PFSK-1 (cell line): ENCODE measurements at regions not wholly inside any gene's neighbourhood (a gene's known extent, or its start where the extent isn't known, plus 50 kb on each side); places are given as distances from the start of the nearest gene placed in this dataset.

Experiments
- POLR2AphosphoS5 ChIP-seq: IDR thresholded peaks from 2 replicates; pipeline ENCODE4 v1.6.1; 2012; ENCODE audit warnings: low read depth, mild to moderate bottlenecking, control low read depth, low read length, moderate library complexity
- TAF1 ChIP-seq: IDR thresholded peaks from 2 replicates; pipeline ENCODE4 v1.6.1; 2012; ENCODE audit warnings: low read length, control low read depth, borderline replicate concordance; ENCODE audit not compliant: insufficient read depth
- TF ChIP-seq, protein P1 (sequence below), 2 experiments: IDR thresholded peaks; 2 replicates each; pipeline versions ENCODE4 v1.6.1 to v1.8.0; 2011 to 2012; ENCODE audit warnings: low read depth in 2 of 2, low read length in 2 of 2, control low read depth in 1 of 2, inconsistent platforms in 1 of 2, mild to moderate bottlenecking in 1 of 2, moderate library complexity in 1 of 2; ENCODE audit not compliant: insufficient read depth in 1 of 2

DNA sequence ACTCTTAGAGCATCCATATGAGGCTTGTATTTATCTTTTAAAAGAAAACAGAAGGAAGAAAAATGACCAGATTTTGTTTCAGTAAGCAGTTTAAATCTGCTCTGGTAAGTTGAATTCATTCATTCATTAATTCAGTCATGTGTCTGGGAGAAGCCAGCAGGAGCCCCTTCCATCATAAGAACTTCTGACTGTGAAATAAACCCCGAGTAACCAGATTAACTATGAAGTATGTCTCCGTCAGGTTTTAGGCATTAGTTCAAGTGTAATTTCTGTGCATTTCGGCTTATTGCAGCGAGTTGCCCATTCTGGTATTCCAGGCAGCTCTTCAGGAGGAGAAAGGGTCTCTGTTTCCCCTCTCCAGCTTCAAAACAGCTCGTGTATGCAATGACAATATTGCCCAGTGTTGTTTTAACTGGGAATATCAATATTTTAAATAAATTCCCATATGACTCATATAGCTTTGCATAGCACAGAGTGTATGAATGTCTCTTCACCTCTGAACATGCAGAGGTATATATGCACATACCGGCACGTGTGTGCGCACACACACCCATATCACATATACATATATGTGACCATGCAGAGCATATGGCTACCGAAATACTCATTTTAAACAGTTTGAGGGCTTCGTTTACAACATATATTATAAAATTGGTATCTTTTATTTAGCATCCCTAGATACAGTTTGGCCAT is 255.3 kb downstream of the BCOR start:
- no peak for TF ChIP-seq TAF1
- no peak for TF ChIP-seq POLR2AphosphoS5
- TF ChIP-seq, protein P1, sequence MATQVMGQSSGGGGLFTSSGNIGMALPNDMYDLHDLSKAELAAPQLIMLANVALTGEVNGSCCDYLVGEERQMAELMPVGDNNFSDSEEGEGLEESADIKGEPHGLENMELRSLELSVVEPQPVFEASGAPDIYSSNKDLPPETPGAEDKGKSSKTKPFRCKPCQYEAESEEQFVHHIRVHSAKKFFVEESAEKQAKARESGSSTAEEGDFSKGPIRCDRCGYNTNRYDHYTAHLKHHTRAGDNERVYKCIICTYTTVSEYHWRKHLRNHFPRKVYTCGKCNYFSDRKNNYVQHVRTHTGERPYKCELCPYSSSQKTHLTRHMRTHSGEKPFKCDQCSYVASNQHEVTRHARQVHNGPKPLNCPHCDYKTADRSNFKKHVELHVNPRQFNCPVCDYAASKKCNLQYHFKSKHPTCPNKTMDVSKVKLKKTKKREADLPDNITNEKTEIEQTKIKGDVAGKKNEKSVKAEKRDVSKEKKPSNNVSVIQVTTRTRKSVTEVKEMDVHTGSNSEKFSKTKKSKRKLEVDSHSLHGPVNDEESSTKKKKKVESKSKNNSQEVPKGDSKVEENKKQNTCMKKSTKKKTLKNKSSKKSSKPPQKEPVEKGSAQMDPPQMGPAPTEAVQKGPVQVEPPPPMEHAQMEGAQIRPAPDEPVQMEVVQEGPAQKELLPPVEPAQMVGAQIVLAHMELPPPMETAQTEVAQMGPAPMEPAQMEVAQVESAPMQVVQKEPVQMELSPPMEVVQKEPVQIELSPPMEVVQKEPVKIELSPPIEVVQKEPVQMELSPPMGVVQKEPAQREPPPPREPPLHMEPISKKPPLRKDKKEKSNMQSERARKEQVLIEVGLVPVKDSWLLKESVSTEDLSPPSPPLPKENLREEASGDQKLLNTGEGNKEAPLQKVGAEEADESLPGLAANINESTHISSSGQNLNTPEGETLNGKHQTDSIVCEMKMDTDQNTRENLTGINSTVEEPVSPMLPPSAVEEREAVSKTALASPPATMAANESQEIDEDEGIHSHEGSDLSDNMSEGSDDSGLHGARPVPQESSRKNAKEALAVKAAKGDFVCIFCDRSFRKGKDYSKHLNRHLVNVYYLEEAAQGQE (IDR thresholded peaks at IDR 0.05; ENCODE audit: insufficient read depth in 1 of 2, low read depth in 2 of 2, low read length in 2 of 2): no peak
